HG03469 (cell line): ENCODE measurements at regions not wholly inside any gene's neighbourhood (a gene's known extent, or its start where the extent isn't known, plus 50 kb on each side); places are given as distances from the start of the nearest gene placed in this dataset.
"Not testable (repeated sequence)": the region's sequence is repeated elsewhere in the genome, so short reads cannot be mapped to it uniquely, and the experiment has no call there.

Experiments used
- ATAC-seq: cut with Tn5 transposase; IDR thresholded peaks from one replicate; pipeline ENCODE4 v1.9.1; 2021; ENCODE audit warnings: mild to moderate bottlenecking, moderate library complexity, moderate number of reproducible peaks; ENCODE audit not compliant: unreplicated experiment

GRCh38 chrX:45842207-45842925 is 641.7 kb upstream of the DIPK2B start:
- ATAC-seq = no peak

- ATAC-seq = no peak
Observed at GRCh38 chrX:45840411-45840950, 639.8 kb upstream of the DIPK2B start.

- ATAC-seq = no peak
Observed at GRCh38 chrX:45830343-45830742, 629.7 kb upstream of the DIPK2B start.

GRCh38 chrX:45824471-45824870 is 623.8 kb upstream of the DIPK2B start:
- ATAC-seq = no peak

- no peak for ATAC-seq
Observed at GRCh38 chrX:45823536-45823935, 622.9 kb upstream of the DIPK2B start.

- no peak for ATAC-seq
Observed at GRCh38 chrX:45822124-45822523, 621.4 kb upstream of the DIPK2B start.

- ATAC-seq = no peak
Observed at GRCh38 chrX:45818913-45819312, 618.2 kb upstream of the DIPK2B start.

GRCh38 chrX:45815441-45815840 is 614.8 kb upstream of the DIPK2B start:
- no peak for ATAC-seq

GRCh38 chrX:45811326-45811725 is 610.6 kb upstream of the DIPK2B start:
- no peak for ATAC-seq

- no peak for ATAC-seq
Observed at GRCh38 chrX:45807572-45808425, 607.1 kb upstream of the DIPK2B start.

GRCh38 chrX:45806410-45807121 is 605.9 kb upstream of the DIPK2B start:
- peak; percentile 75 for ATAC-seq

- no peak for ATAC-seq
Observed at GRCh38 chrX:45804276-45804675, 603.6 kb upstream of the DIPK2B start.

- no peak for ATAC-seq
Observed at GRCh38 chrX:45803383-45803921, 602.8 kb upstream of the DIPK2B start.

- peak; percentile 65 for ATAC-seq
Observed at GRCh38 chrX:45801554-45801953, 600.9 kb upstream of the DIPK2B start.

GRCh38 chrX:45800746-45801453 is 600.2 kb upstream of the DIPK2B start:
- not testable (repeated sequence) for ATAC-seq

GRCh38 chrX:45799576-45799975 is 598.9 kb upstream of the DIPK2B start:
- ATAC-seq = no peak

- ATAC-seq = no peak
Observed at GRCh38 chrX:45795546-45795945, 594.9 kb upstream of the DIPK2B start.

- no peak for ATAC-seq
Observed at GRCh38 chrX:45794995-45795337, 594.3 kb upstream of the DIPK2B start.

- ATAC-seq = no peak
Observed at GRCh38 chrX:45794323-45794994, 593.8 kb upstream of the DIPK2B start.

GRCh38 chrX:45788941-45789348 is 588.3 kb upstream of the DIPK2B start:
- ATAC-seq = no peak
